Stimulated activated CD4-positive, alpha-beta T cell treated with anti-CD3 and anti-CD28 coated beads, Interleukin-2, amount 100 ng/mL, for 4 hours (primary cell): ENCODE measurements at regions not wholly inside any gene's neighbourhood (a gene's known extent, or its start where the extent isn't known, plus 50 kb on each side); places are given as distances from the start of the nearest gene placed in this dataset.

Experiments used
- DNase-seq: peaks from one replicate; pipeline ENCODE4 v3.0.0-alpha.2; 2020; ENCODE audit warnings: low read depth

DNA sequence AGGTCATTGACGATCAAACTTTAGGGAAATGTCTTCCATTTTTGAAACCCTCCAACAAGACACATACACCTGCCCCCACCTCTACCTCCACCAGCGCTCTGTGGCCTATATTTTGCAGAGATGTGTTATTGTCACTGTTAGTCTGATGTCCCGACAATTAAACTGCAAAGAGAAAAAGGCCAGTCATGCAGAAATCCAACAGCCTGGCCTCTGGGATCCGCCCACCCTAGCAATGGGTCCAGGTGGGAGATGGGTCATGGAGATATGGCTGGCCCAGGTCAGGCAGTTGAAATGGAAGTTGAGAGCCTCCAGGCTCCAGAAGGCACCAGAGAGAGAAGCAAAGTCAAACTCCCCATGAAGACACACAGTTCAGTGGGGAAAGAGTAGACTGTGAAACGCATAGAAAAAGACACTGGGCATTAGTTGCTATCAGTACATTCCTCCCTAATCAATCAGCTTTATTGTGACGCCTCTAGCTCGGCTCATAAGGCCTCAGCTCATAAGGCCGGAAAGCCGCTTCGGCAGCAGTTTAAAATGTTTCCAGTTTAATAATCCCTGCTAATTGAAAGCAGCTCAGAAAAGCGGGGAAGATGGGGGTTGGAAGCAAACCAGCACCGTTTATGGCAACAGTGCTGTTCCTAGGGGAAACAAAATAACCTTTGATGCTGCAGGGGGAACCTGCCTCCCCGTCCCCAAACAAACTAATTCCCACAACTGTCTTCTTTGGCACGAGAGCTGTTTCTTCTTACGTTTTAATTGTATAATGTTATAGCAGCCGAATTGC is 239.7 kb upstream of the ZNF507 start:
- no peak for DNase-seq

DNA sequence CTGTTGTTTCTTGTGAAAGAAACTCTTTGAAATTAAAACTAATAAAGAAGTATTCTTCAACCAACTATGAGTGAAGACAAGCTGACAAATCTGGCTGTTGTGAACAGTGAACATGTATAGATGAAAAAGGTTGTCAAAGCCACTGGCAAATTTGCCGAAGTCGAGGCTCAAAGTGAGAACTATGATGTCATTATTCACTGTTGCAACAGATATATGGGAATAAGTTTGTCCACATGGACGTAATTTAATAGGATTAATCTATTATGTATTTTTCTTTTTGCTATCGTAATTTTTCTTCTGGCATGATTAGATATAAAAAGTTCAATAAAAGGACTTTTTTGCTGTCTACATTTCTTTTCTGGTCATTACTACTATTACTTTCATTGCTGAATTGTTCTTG is 223.2 kb upstream of the ZNF507 start:
- DNase-seq: no peak

DNA sequence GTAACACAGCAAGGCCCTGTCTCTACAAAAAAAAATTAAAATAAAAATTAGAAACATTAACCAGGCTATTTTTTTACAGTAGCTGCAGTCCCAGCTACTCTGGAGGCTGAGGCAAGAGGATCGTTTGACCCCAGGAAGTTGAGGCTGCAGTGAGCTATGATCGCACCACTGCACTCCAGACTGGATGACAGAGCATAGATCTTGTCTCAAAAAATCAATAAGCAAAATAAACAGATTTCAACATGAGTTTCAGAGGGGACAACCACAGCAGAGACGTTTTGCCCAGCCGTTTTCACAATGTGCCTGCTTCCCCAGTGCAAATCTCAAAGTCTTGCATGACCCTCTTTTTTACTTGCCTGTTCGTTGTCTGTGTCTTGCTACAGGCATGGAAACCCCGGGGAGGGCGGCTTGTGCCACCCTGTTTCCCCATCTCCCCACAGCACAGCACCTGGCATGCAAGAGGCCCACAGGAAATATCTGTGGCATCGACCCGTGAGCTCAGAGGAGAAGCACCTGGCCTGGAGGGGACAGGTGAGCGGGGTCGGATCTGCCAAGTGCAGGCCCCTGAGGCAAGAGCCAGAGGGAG is 222.0 kb upstream of the ZNF507 start:
- no peak for DNase-seq

DNA sequence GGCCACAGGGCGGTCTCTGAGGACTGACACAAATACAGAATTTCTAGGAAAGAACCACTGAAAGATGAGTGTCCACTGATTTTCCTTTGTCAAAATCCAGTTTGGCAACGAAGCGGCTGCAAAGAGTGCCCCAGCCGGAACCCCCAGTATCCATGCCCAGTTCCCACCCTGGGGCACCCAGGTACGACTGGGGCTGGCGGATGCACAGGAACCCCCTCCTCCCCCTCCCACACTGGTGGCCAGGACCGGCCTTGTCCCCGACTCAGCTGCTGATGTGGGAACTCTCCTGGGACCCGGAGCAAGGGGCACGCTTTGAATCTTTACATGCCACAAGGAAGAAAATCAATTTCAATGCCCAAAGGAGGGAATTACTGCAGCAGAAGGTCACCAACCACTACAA is 220.8 kb upstream of the ZNF507 start:
- DNase-seq: no peak

DNA sequence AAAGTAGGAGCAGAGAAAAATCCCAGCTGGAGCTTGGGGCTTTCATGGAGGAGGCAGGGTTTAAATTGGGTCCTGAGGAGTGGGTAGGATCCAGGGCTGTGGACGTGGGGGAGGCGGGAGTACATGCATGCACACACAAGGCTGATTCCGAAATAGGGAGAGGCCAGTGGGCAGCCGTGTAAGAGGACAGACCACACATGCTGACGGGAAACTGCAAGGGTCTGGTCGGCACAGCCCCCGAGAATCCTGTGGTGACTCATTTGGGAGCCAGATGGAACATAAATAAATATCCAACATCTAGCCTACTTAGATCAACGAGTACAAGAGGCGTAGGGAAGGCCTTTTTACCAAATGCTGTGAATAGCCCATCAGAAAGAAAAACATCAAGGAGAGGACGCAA is 216.3 kb upstream of the ZNF507 start:
- no peak for DNase-seq

DNA sequence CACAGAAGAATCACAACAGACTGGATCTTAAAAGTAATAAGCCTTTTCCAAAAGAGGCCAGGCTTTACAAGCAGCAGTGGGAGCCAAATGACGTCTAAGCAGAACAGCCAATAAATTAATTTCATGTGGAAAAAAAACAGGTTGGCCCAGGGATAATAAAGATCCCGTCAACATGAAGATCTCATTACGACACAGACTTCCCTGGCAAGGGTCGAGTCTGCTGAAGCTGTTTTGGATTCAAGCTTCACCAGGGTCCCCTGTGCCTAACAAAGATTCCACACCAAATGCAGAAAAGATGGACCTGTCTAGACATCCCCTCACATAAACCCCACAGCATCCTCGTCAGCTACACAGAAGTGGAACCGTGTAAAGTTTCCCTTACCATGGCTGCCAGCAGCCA is 215.1 kb upstream of the ZNF507 start:
- no peak for DNase-seq

DNA sequence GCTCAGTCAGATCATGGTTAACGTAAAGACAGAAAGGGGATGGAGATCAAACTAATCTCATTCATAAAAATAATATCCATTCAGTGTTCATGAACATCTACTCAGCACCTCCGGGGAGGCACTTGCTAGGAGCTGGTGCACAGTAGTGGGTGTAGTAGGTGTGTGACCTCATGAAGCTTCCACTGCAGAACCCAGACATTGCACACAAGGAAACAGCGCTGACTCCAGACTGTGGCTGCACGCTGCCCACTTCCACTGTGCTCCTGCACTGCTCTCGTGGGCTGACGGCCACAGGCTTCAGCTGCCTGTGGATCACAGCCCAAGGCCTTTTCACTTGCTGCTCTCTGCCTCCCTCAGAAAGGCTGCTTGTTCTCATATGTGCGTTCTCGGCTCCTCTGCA is 214.4 kb upstream of the ZNF507 start:
- no peak for DNase-seq

DNA sequence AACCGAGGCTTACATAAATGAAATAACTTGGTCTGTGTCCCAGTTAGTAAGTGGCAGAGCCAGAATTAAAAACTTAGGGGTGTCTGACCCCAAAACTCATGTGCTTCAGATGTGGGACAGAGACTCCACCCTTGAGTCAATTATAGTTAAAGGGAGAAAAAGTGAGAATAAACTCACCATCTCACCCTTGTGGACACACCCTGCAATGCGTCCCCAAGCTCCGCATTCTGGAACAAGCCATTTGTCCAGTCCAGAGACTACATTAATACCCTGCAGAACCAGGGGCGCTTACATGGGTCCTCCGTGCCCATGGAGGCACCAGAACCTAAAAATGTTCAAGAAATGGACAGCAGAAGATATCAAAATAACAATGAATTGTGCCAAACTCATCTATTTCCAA is 207.0 kb upstream of the ZNF507 start:
- no peak for DNase-seq

DNA sequence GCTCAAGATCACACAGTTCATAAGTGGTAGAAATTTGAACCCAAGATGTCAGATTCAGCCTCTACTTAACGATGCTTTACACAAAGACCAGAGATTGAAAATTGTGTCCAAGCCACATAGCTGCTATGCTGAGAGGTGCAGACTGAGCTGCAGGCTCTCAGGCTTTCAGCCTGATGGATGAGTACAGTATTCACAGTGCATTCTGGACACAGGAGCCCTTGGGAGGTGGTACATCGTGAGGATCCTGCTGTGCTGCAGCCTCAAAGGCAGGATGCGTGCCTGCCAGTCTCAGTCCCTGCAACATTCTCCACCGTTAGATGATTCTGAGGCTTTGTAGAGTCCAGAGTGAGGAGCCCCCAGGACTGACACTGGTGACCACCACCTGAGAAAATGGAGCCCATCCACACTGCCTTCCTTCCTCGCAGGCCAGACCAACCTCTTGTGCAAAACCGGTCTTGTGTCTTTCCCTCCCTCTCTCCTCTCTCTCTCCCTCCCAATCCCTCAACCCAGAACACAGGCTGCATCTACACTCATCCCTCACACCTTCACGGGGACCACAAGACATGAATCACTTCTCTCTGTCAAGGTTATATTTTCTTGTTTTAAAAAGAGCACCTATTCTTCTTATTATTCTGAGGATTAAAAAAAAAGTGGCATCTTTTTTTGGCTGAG is 203.4 kb upstream of the ZNF507 start:
- no peak for DNase-seq

DNA sequence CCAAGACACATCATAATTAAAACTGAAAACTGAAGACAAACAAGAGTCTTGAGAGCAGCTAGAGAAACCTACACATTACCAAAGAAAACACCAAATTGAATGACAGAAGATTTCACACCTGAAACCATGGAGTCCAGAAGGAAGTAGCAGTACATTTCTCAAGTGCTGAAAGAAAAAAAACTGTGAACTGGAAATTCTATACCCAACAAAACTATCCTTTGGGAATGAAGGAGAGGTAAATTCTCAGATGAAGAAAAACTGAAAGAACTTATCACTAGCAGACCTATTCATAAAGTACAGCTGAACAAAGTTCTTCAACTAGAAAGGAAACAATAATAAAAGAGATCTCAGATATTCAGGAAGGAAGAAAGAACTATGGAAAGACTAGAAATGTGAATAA is 198.7 kb upstream of the ZNF507 start:
- DNase-seq: no peak

DNA sequence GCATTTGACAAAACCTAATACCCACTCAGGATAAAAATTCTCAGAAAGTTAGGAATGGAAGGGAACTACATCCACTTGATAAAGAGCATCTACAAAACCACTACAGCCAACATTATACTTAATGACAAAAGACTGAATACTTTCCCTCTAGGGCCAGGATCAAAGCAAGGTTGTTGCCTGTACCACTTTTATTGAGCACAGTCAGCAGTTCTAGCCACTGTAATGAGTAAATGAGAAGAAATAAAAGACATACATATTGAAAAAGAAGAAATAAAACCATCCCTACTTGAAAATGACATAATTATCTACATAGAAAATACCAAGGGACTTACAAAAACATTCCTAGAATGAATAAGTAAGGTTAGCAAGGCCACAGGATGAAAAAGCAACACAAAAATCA is 194.8 kb upstream of the ZNF507 start:
- no peak for DNase-seq

DNA sequence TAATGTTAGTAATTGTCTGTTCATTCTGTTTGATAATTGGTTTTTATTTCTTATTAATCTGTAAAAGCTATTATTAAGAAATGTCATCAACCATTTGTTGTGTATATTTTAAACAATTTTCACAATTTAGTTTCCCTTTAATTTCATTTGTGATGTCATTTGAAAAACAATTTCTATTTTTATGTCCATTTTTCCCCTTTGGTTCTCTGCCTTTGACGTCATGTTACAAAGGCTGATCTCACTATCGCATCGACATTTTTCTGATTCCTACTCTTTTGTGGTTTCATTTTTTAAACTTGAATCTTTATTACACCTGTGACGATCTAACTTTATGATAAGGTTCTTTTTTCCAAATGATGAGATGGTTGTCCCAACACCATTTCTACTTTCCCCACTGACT is 191.0 kb upstream of the ZNF507 start:
- DNase-seq: no peak

DNA sequence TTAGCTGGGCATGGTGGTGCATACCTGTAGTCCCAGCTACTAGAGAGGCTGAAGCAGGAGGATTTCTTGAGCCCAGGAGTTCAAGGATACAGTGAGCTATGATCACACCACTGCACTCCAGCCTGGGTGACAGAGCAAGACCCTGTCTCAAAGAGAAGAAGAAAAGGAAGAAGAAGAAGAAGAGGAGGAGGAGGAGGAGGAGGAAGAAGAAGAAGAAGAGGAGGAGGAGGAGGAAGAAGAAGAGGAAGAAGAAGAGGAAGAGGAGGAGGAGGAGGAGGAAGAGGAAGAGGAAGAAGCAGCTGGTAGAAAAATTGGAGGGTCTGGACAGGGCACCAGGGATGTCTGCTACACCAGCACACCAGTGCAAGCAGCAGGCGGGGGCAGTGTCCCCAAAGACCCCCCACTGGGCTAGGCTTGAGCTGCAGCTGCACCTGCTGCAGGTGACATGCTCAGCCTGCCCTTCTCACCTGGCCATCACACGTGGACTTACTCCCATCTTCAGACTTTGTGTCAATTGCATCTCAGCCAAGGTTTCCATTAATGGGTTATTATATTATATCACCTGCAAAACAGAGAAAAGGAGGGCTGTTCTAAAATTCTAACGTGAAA is 180.9 kb upstream of the ZNF507 start:
- no peak for DNase-seq

DNA sequence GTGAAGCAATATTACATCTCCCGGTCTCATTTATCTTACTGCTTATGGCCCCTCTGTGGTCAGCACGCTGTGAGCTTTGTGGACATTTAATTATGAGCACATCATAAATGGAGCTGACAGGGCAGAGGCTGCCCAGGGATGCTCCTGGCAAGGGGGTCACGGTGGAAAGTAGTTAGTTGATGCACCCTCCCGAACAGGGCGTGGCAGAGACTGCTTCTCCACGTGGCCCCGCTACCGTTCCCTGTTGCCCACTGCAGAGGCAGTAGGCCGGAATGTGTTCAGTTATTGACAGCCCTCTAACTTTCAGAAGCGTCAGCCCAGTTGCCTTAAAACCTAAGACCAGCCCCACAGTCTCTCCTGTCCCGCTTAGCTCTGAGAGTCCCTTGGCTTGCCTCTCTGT is 180.3 kb upstream of the ZNF507 start:
- no peak for DNase-seq

DNA sequence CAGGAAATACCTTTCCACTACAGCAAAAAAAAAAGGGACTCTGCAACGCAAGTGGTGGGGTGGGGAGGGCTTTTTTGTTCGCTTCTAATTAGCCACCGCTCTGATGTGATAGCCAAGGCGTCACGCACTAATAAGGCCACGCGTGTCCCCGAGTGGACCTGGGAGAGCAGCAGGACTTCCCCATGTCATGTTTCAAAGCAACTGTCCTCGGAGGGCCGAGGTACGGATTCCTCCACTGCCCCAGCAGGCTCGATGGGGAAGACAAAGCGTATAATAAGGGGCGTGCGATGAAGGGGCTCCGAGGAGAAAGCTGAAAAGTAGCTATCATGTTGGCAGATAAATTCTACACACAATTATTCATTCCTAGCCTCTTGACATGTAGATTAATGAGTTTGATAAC is 179.7 kb upstream of the ZNF507 start:
- DNase-seq: no peak

DNA sequence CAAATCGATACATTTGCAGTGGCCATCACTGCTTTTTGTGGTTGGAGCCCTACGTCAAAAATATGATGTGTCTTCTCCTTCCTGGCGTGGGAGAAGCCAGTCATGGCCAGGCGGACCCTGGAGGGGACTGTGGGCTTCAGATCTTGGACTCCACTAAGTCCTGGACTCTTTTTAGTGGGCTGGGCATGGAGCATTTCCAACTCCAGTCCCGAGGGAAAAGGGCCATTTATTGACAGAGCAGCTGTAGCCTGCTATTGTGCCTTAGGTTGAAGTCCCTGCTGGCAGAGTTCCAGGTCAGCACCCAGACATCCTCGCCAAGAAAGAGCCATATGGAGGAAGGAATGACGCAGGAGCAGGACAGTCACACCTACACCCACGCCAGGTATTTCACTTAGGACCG is 179.2 kb upstream of the ZNF507 start:
- no peak for DNase-seq

DNA sequence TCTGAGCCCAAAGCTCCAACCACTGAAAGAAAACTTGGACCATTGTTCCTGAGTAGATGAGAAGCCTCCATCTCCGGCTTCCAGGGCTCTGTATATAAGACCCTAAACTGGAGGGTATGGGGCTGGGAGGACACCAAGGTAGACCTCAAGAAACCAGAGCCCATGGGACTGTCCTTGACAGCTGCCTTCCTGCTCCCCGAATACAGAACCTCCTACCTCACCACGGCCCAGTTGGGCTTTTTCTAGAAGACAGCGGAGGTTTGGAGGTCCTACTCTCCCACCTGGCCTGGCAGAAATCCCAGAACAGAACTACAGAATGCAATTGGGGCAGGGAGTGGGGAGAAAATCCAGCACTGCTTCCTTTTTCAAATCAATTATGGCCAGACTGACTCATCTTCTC is 177.3 kb upstream of the ZNF507 start:
- no peak for DNase-seq

DNA sequence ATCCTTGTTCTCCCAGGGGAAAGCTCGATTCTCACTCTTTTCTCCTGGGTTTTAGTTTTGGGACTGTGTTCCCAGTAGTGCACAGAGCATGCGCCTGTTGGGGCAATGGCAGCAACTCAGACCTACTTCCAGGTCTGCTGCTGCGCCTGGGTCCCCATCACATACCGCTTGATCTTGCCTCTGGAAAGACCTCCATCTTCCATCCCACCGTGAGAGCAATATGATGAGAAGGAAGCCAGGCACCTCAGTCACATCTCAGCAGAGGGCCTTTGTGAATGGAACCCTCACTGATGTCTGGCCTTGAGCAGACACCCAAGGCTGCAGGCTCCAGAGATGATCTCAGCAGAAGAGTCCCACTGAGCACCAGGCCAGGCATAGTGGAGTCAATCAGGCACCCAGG is 176.8 kb upstream of the ZNF507 start:
- DNase-seq: no peak

DNA sequence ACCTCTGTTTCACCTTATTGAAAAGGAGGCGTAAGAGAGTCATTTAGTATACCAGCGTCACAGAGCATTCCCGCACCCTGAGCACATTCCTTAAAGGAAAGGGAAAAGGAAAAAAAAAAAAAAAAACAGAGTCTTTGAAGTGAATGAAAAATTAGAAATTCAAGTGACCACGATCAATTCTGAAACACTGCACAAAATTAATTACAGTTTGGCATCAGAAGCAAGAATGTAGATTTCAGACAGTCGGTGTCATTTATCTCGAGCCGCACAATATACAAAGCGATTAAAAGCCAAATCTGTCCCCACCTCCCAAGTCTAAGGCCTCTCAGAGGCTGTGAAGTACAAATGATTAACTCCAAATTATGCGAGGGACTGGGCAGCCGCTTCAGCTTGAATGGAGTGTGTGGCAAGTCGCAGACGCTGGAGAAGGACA is 173.7 kb upstream of the ZNF507 start:
- no peak for DNase-seq

DNA sequence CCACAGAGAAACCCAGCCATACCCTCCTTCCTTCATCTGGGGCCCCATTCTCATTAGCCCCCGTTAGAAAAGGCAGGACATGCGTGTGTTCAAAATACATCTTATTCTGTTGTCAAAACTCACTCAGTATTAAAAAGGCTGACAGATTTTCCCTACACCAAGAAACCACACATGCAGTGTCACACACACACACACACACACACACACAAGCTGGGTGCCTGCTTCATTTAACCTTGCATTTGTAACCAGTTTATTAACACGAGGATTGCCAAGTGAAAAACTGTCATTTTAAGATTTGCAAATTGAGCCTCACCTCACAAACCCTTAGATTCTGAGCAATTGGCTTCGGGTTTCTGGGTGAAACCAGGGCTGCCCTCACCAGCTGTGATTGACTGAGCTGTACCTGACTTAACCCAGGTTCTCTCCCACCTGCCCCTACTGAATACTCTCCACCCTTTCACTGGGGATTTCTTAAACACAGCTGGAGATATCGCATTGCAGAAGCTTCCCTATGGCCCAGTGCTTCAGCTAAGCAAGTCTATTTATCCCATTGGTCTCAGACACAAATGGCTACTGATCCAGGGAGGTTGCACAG is 172.7 kb upstream of the ZNF507 start:
- DNase-seq: no peak

DNA sequence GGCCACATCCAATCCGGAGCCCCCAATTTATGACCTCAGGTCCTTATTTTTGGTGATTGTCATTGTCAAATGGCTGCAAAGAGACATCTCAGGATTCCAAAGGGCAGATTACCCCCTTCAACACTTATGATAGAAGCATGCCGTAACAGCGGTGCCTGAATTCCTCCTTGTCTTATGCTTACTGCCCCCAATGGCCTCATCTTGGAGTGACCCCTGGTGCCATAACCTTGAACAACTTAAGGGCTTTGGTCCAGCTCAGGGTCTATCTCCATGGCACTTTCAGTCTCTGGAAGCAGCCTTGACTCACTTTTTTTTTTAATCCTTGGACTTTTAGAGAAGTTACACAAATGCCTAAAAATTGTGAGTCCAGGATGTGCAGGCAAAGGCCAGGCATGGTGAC is 171.6 kb upstream of the ZNF507 start:
- DNase-seq: no peak

DNA sequence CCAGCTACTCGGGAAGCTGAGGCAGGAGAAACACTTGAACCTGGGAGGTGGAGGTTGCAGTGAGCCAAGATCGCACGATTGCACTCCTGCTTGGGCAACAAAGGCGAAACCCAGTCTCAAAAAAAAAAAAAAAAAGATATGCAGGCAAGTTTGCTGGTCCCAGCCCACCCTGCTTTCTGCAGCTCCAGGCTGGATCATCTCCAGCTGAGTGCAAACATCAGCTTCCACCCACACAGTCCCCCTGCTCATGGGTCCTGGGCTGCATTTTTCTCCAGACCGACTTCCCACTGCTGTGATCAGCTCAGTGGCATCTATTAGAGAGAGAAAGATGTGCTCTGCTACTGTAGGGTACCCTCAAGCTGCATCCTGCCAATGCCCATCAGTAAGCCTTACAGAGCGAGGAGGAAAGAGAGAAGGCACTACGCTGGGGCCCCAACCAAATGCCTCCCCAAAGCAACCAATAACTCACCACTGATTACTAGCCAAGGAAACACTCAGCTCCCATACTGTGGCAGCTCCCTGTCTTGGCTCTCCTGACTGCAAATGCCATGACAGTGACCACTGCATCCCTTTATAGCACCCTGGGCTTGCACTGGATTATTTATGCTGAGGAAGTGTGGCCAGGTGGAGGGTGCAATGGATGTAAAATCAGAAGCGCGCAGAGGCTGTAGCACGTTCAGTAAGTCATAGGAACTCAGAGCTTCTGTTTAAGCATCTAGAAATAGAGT is 170.9 kb upstream of the ZNF507 start:
- DNase-seq: no peak
